ENCODE measurements at regions not wholly inside any gene's neighbourhood (a gene's known extent, or its start where the extent isn't known, plus 50 kb on each side); places are given as distances from the start of the nearest gene placed in this dataset.

DNA sequence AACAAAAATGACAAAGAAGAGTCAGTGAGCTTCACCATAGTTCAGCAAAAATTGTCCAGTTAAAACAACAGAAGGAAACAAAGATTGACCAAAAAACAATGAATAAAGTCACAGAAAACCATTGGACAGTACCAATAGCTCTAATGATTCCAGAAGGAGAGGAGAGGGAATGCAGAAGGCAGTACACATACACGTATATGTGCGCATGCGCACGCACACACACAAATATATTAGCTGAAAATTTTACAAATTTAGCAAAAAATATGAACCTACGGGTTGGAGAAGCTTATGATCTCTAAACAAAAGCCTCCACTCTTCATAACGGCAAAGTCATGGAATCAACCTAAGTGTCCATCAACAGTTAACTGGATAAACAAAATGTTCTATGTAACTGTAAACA is 120.3 kb upstream of the MON1B start:
- TF ChIP-seq, protein P1, sequence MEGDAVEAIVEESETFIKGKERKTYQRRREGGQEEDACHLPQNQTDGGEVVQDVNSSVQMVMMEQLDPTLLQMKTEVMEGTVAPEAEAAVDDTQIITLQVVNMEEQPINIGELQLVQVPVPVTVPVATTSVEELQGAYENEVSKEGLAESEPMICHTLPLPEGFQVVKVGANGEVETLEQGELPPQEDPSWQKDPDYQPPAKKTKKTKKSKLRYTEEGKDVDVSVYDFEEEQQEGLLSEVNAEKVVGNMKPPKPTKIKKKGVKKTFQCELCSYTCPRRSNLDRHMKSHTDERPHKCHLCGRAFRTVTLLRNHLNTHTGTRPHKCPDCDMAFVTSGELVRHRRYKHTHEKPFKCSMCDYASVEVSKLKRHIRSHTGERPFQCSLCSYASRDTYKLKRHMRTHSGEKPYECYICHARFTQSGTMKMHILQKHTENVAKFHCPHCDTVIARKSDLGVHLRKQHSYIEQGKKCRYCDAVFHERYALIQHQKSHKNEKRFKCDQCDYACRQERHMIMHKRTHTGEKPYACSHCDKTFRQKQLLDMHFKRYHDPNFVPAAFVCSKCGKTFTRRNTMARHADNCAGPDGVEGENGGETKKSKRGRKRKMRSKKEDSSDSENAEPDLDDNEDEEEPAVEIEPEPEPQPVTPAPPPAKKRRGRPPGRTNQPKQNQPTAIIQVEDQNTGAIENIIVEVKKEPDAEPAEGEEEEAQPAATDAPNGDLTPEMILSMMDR (IDR thresholded peaks at IDR 0.05), result no peak
- TF ChIP-seq, protein P2, sequence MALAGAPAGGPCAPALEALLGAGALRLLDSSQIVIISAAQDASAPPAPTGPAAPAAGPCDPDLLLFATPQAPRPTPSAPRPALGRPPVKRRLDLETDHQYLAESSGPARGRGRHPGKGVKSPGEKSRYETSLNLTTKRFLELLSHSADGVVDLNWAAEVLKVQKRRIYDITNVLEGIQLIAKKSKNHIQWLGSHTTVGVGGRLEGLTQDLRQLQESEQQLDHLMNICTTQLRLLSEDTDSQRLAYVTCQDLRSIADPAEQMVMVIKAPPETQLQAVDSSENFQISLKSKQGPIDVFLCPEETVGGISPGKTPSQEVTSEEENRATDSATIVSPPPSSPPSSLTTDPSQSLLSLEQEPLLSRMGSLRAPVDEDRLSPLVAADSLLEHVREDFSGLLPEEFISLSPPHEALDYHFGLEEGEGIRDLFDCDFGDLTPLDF (CRISPR knock-in tag; IDR thresholded peaks at IDR 0.05), result no peak
- no peak for TF ChIP-seq TP53 (CRISPR knock-in tag; IDR thresholded peaks at IDR 0.05)
- TF ChIP-seq ZNF671 (CRISPR knock-in tag; IDR thresholded peaks at IDR 0.05), result no peak
- TF ChIP-seq E2F4 (CRISPR knock-in tag; IDR thresholded peaks at IDR 0.05; ENCODE audit: borderline replicate concordance, low read depth), result no peak
- no peak for TF ChIP-seq MAX (CRISPR knock-in tag; IDR thresholded peaks at IDR 0.05)
- TF ChIP-seq SOX15 (CRISPR knock-in tag; IDR thresholded peaks at IDR 0.05), result no peak
- TF ChIP-seq ZNF281 (CRISPR knock-in tag; IDR thresholded peaks at IDR 0.05), result no peak
- no peak for TF ChIP-seq ZNF232 (CRISPR knock-in tag; IDR thresholded peaks at IDR 0.05)
- no peak for TF ChIP-seq ATF2 (CRISPR knock-in tag; IDR thresholded peaks at IDR 0.05; ENCODE audit: borderline replicate concordance, low read depth)
- TF ChIP-seq, protein P3, sequence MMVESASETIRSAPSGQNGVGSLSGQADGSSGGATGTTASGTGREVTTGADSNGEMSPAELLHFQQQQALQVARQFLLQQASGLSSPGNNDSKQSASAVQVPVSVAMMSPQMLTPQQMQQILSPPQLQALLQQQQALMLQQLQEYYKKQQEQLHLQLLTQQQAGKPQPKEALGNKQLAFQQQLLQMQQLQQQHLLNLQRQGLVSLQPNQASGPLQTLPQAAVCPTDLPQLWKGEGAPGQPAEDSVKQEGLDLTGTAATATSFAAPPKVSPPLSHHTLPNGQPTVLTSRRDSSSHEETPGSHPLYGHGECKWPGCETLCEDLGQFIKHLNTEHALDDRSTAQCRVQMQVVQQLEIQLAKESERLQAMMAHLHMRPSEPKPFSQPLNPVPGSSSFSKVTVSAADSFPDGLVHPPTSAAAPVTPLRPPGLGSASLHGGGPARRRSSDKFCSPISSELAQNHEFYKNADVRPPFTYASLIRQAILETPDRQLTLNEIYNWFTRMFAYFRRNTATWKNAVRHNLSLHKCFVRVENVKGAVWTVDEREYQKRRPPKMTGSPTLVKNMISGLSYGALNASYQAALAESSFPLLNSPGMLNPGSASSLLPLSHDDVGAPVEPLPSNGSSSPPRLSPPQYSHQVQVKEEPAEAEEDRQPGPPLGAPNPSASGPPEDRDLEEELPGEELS (CRISPR knock-in tag; IDR thresholded peaks at IDR 0.05), result no peak
- no peak for TF ChIP-seq NR2C2 (CRISPR knock-in tag; IDR thresholded peaks at IDR 0.05)
- no peak for TF ChIP-seq MXD4 (CRISPR knock-in tag; IDR thresholded peaks at IDR 0.05; ENCODE audit: borderline replicate concordance)
- no peak for TF ChIP-seq ELF4 (CRISPR knock-in tag; IDR thresholded peaks at IDR 0.05; ENCODE audit: low read depth)

Data from WTC11 (cell line).